Omental fat pad (tissue), 3 donors: ENCODE measurements at regions not wholly inside any gene's neighbourhood (a gene's known extent, or its start where the extent isn't known, plus 50 kb on each side); places are given as distances from the start of the nearest gene placed in this dataset.

Experiments used
- ATAC-seq: fragments of 150-250 bp; one replicate; pipeline ENCODE4 v1.9.1; 2016; ENCODE audit warnings: mild to moderate bottlenecking, moderate library complexity; ENCODE audit not compliant: low FRiP score
- DNase-seq: peaks from one replicate; pipeline ENCODE4 v3.0.0-alpha.2; 2019; ENCODE audit warnings: low spot score
- TF ChIP-seq, protein P1 (sequence below), 3 donors: fragments of 450-650 bp; IDR thresholded peaks; one replicate each; pipeline ENCODE4 v1.5.1; 2016 to 2017; ENCODE audit warnings: antibody characterized with exemption in 3 of 3, mild to moderate bottlenecking in 3 of 3, moderate library complexity in 2 of 3

DNA sequence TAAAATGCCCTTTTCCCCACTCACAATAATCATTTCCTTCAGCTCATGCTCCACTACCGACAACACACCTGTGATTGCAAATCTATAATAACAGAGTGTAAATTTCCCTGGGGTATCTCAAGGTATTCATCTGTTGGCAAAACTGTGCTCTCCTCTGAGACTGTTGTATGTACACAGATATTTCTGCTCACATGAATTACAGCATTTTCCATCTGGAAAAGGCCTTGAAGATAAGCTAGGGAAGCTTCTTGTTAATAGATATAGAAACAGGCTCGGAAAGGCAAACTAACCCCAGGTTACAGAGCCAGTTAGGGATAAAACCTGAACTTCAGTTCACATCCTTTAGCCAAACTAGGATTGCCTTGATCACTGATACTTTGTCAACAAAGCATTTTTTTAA is 210.4 kb upstream of the KRR1 start:
- no peak for DNase-seq
- ATAC-seq, result no peak
- TF ChIP-seq, protein P1, sequence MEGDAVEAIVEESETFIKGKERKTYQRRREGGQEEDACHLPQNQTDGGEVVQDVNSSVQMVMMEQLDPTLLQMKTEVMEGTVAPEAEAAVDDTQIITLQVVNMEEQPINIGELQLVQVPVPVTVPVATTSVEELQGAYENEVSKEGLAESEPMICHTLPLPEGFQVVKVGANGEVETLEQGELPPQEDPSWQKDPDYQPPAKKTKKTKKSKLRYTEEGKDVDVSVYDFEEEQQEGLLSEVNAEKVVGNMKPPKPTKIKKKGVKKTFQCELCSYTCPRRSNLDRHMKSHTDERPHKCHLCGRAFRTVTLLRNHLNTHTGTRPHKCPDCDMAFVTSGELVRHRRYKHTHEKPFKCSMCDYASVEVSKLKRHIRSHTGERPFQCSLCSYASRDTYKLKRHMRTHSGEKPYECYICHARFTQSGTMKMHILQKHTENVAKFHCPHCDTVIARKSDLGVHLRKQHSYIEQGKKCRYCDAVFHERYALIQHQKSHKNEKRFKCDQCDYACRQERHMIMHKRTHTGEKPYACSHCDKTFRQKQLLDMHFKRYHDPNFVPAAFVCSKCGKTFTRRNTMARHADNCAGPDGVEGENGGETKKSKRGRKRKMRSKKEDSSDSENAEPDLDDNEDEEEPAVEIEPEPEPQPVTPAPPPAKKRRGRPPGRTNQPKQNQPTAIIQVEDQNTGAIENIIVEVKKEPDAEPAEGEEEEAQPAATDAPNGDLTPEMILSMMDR (IDR thresholded peaks at IDR 0.05), result no peak

DNA sequence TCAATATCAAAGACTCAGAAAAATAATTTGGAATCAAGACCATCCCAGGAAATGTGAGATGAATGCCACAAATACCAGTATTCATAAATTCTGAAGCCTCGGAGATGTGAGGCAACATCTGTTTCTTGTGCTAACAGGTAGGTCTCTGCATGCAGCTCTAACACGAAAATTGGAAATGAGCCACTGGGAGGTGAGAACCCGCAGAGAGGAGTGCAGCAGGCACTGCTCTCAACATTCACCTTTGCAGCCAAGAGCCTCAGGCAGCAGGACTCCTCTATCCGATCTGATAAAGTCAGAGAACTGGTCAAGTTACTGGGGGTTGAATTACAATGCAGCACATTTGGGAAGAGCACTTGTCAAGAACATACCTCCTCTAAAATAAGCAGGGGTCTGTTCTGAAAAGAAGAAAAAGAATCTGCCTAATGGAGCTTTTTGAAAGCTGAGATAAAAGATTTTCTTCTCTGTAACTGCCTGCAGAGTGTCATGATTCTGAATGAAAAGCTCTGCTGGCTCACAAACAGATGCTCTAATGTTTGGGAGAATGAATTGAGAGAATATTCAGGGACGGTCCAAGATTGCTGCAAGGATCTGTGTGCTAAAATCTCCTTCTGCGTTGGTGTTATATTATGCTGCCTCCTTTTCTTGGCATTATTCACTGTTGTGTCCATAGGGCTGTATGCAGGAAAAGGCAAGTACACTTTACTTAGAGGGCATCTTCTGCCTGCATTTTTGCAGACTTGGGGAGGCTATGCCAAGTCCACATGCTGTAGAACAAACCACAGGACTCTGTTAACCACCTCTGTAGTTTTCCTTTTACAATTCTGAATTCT is 209.6 kb upstream of the KRR1 start:
- ATAC-seq (no peak), DNase-seq (no peak)
- TF ChIP-seq, protein P1 (IDR thresholded peaks at IDR 0.05), result no peak

DNA sequence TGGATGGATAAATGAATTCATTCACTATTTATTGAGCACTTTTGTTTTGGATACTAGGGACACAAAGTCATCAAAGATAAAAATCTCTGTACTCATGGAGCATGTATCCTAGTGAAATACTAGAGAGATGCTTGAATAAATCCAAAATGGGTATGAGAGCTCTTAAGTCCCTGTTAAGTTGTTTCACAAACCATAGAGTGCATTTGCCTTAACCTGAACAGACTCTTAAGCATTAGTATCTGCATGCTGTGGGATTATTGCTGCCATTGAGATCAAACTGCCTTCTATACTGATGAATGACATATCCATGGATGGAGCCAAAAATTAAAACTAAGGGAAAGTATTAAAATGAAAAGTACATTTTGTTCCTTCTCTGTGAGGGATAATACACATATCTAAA is 206.5 kb upstream of the KRR1 start:
- no peak for ATAC-seq

DNA sequence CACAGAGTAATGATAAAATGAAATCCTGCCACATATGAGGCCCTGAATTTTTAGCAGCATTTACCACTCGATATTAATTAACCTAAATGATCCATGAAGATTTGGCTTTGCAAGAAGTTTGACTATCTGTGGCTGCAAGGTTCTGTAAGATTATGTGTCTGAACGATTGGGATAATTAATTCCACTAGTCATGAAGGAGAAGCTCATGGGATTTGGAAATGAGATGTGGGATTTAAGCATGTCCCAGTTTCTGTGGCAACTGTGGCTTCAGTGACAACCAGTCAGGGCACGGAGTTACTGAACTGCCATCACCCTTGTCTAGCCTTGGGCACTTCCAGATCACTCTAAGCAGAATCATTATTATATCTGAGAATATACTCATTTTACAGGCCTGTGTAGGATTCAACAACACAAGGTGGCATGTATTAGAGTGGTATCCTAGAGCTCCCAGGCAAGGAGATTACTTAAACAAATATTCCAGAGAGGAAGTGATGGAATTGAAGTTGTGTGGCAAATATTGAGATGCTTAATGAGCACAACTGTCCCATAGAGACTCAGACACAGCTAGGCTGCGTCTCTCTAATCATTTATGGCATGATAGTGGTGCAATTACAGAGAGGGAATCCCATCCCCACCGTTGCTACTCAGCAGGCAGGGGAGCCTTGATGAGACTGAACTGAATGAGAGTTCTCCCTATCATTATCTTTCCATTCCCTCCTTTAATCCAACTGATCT is 205.0 kb upstream of the KRR1 start:
- TF ChIP-seq, protein P1 (IDR thresholded peaks at IDR 0.05), result no peak
- ATAC-seq, result no peak
- DNase-seq, result no peak

More for the DNA sequence above, 206.5 kb upstream of the KRR1 start:
- TF ChIP-seq, protein P1 (IDR thresholded peaks at IDR 0.05), result no peak
- no peak for DNase-seq

DNA sequence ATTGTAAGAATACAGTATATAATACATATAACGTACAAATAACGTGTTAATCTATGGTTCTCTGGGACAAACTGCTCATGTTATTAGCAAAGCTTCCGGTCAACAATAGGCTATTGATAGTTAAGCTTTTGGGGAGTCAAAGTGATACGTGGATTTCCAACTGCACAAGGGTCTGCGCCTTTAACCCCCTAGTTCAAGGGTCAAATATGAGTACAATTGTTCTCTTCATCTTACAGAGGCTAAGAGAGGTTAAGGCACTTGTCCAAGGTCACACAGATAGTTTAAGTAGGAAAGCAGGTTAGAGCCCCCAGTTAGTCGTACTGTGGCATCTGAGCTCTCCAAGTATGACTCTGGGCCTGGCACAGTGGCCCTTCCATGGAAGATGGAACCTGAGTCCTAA is 204.3 kb upstream of the KRR1 start:
- DNase-seq (no peak), ATAC-seq (no peak)
- TF ChIP-seq, protein P1 (IDR thresholded peaks at IDR 0.05), result no peak

DNA sequence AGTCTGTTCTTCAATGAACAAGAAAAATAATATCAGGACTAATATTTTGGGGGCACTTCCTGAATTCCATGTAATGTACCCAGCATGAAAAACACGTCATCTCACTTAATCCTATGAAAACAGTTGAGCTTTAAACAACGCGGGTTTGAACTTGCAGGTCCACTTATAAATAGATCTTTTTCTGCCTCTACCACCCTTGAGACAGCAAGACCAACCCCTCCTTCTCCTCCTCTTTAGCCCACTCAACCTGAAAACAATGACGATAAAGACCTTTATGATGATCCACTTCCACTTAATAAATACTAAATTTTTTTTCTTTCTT is 203.9 kb upstream of the KRR1 start:
- ATAC-seq (no peak), DNase-seq (no peak)
- TF ChIP-seq, protein P1 (IDR thresholded peaks at IDR 0.05), result no peak
